ENCODE measurements at regions not wholly inside any gene's neighbourhood (a gene's known extent, or its start where the extent isn't known, plus 50 kb on each side); places are given as distances from the start of the nearest gene placed in this dataset.

- TF ChIP-seq CTCF (IDR thresholded peaks at IDR 0.05) (no peak), POLR2A (IDR thresholded peaks at IDR 0.05) (no peak), POLR2AphosphoS5 (IDR thresholded peaks at IDR 0.05) (no peak)
Measured at GRCh38 chr13:106373304-106373988, 162.0 kb downstream of the EFNB2 start.

Measured in breast epithelium (tissue), 3 donors.